K562 (cell line): ENCODE measurements at regions not wholly inside any gene's neighbourhood (a gene's known extent, or its start where the extent isn't known, plus 50 kb on each side); places are given as distances from the start of the nearest gene placed in this dataset.

Source experiments
- ATAC-seq: fragments of 200-7000 bp; cut with Tn5 transposase; 3 replicates; pipeline ENCODE4 v1.9.1; 2020; ENCODE audit warnings: moderate library complexity
- BruUV-seq: library from RNA; stranded (reverse); fragments of 400-500 nt; replicated peaks from 2 replicates; lab custom pipeline; 2021; lab: Mats Ljungman, UMichigan
- CTCF ChIA-PET: fragments of 300-600 bp; formaldehyde crosslinking; extraction: SDS; loops from one replicate; lab custom pipeline; 2021; ENCODE audit warnings: low intra/inter-chr PET ratio; lab: Yijun Ruan, JAX
- POLR2A ChIA-PET: fragments of 300-600, 350-650 bp; sonication (Branson Sonifier 250); formaldehyde crosslinking; extraction: SDS; loops from one replicate; lab custom pipeline; 2021; ENCODE audit warnings: antibody characterized with exemption, inconsistent platforms; lab: Yijun Ruan, JAX
- DNase-seq, 4 experiments: peaks; one replicate each; pipeline versions ENCODE4 v3.0.0 to v3.0.0-alpha.2; 2011 to 2018; ENCODE audit warnings: low spot score in 3 of 4, mixed read lengths in 3 of 4; ENCODE audit errors: extremely low read depth in 1 of 4
- FAIRE-seq: peaks from 2 replicates; lab custom pipeline; 2011; peaks lifted over from hg19 to GRCh38; lab: Jason Lieb, UNC
- H2AFZ ChIP-seq: 2 replicates; pipeline ENCODE4 v1.6.0; 2011; ENCODE audit warnings: low read depth, low read length, control low read depth, inconsistent platforms
- H3K27ac ChIP-seq: fragments of 200-600 bp; 3 replicates; pipeline ENCODE4 v1.8.0; 2011; ENCODE audit warnings: low read depth, mild to moderate bottlenecking, control low read depth, inconsistent platforms, low read length, moderate library complexity, mixed read lengths; ENCODE audit errors: extremely low read depth
- H3K27me3 ChIP-seq, 2 experiments: fragments of 300-600 bp in 1 of 2; 2 replicates in 1 of 2; 3 replicates in 1 of 2; pipeline versions ENCODE4 v1.6.0 to v1.8.0; 2011; ENCODE audit warnings: inconsistent platforms in 2 of 2, low read length in 2 of 2, mild to moderate bottlenecking in 1 of 2, mixed read lengths in 1 of 2, moderate library complexity in 1 of 2; ENCODE audit not compliant: control insufficient read depth in 2 of 2, insufficient read depth in 2 of 2
- H3K36me3 ChIP-seq: fragments of 300-600 bp; 3 replicates; pipeline ENCODE4 v1.8.0; 2011; ENCODE audit warnings: mild to moderate bottlenecking, low read length, inconsistent platforms; ENCODE audit not compliant: control insufficient read depth, insufficient read depth
- H3K4me1 ChIP-seq, 2 experiments: fragments of 200-600 bp in 1 of 2; replicated peaks in 1 of 2; 2 replicates in 1 of 2; 3 replicates in 1 of 2; pipeline versions ENCODE4 v1.5.1 to v1.8.0; 2011; ENCODE audit warnings: inconsistent platforms in 2 of 2, low read length in 2 of 2, mild to moderate bottlenecking in 1 of 2, mixed read lengths in 1 of 2, moderate library complexity in 1 of 2; ENCODE audit not compliant: control insufficient read depth in 2 of 2, insufficient read depth in 2 of 2
- H3K4me2 ChIP-seq: 2 replicates; pipeline ENCODE4 v1.6.1; 2011; ENCODE audit warnings: low read length, control low read depth, inconsistent platforms, mixed read lengths; ENCODE audit not compliant: insufficient read depth
- H3K4me3 ChIP-seq: fragments of 200-600 bp; sonication (generic), shearing (Covaris generic); 2 replicates; pipeline ENCODE4 v1.5.1; 2016; ENCODE audit warnings: control low read depth, inconsistent platforms
- H3K79me2 ChIP-seq: fragments of 200-600 bp; 3 replicates; pipeline ENCODE4 v1.8.0; 2011; ENCODE audit warnings: low read length, inconsistent platforms; ENCODE audit not compliant: control insufficient read depth, insufficient read depth
- H3K9ac ChIP-seq, 2 experiments: 2 replicates each; pipeline versions ENCODE4 v1.6.0 to v1.6.1; 2011; ENCODE audit warnings: low read depth in 2 of 2, low read length in 2 of 2, control low read depth in 1 of 2, inconsistent platforms in 1 of 2, mild to moderate bottlenecking in 1 of 2, mixed read lengths in 1 of 2; ENCODE audit not compliant: insufficient read depth in 1 of 2
- H3K9me1 ChIP-seq: one replicate; pipeline ENCODE4 v1.6.0; 2011; ENCODE audit warnings: inconsistent platforms, mild to moderate bottlenecking, low read length, moderate library complexity; ENCODE audit not compliant: control insufficient read depth, insufficient read depth
- H3K9me3 ChIP-seq: replicated peaks from 2 replicates; pipeline ENCODE4 v1.5.1; 2011; ENCODE audit warnings: low read depth, low read length, inconsistent platforms; ENCODE audit not compliant: control insufficient read depth, insufficient read depth
- H4K20me1 ChIP-seq: replicated peaks from 2 replicates; pipeline ENCODE4 v1.6.1; 2011; ENCODE audit warnings: low read length, inconsistent platforms, mixed read lengths; ENCODE audit not compliant: control insufficient read depth, insufficient read depth
- AFF1 ChIP-seq, 2 experiments: fragments of 450-650 bp; IDR thresholded peaks; 2 replicates each; pipeline ENCODE4 v1.6.1; 2018; ENCODE audit warnings: mild to moderate bottlenecking in 2 of 2, low read depth in 1 of 2; ENCODE audit not compliant: partially characterized antibody in 2 of 2
- ATF1 ChIP-seq, 2 experiments: fragments of 450-650 bp in 1 of 2; IDR thresholded peaks; 2 replicates each; pipeline ENCODE4 v1.6.1; 2016; ENCODE audit warnings: missing compliant biosample characterization in 1 of 2, missing genetic modification characterization in 1 of 2
- BMI1 ChIP-seq: fragments of 150-350 bp; IDR thresholded peaks from 2 replicates; pipeline ENCODE4 v1.6.1; 2014; ENCODE audit warnings: low read length
- BRCA1 ChIP-seq, 2 experiments: fragments of 450-650 bp in 1 of 2; sonication (generic) in 1 of 2; formaldehyde crosslinking in 1 of 2; IDR thresholded peaks; 2 replicates each; pipeline versions ENCODE4 v1.5.0 to v1.6.1; 2017 to 2020; ENCODE audit warnings: mild to moderate bottlenecking in 1 of 2, missing genetic modification reagents in 1 of 2
- DLX4 ChIP-seq: fragments of 250-450 bp; sonication (Bioruptor Pico); IDR thresholded peaks from 2 replicates; pipeline ENCODE4 v1.6.1; 2021; ENCODE audit warnings: mild to moderate bottlenecking
- EGR1 ChIP-seq: fragments of 450-650 bp; conservative IDR thresholded peaks from 2 replicates; pipeline ENCODE4 v1.6.1; 2017; ENCODE audit warnings: mild to moderate bottlenecking
- ELK1 ChIP-seq: sonication (generic); formaldehyde crosslinking; IDR thresholded peaks from 2 replicates; pipeline ENCODE4 v1.8.1; 2022; ENCODE audit warnings: missing genetic modification reagents
- HDAC6 ChIP-seq: IDR thresholded peaks from 2 replicates; pipeline ENCODE4 v1.6.1; 2012; ENCODE audit warnings: low read depth, mild to moderate bottlenecking, control low read depth, inconsistent platforms, low read length, moderate library complexity
- HMBOX1 ChIP-seq: sonication (generic); IDR thresholded peaks from 2 replicates; pipeline ENCODE4 v1.6.1; 2016
- PHF20 ChIP-seq: fragments of 450-650 bp; IDR thresholded peaks from 2 replicates; pipeline ENCODE4 v1.6.1; 2018; ENCODE audit not compliant: partially characterized antibody
- POU5F1 ChIP-seq: fragments of 150-350 bp; IDR thresholded peaks from 2 replicates; pipeline ENCODE4 v1.6.1; 2014; ENCODE audit warnings: borderline replicate concordance, low read length, low read depth, mild to moderate bottlenecking; ENCODE audit not compliant: partially characterized antibody
- SAFB2 ChIP-seq: fragments of 200-400 bp; formaldehyde crosslinking; IDR thresholded peaks from 2 replicates; pipeline ENCODE4 v1.6.1; 2018; ENCODE audit warnings: borderline replicate concordance, low read length, low read depth, moderate library complexity; ENCODE audit not compliant: severe bottlenecking
- SIN3B ChIP-seq: fragments of 450-650 bp; IDR thresholded peaks from 2 replicates; pipeline ENCODE4 v1.6.1; 2017; ENCODE audit warnings: low read depth, mild to moderate bottlenecking, moderate library complexity
- SMC3 ChIP-seq: conservative IDR thresholded peaks from 2 replicates; pipeline ENCODE4 v1.6.1; 2011; ENCODE audit warnings: low read depth, low read length, improper control_type of control experiment; ENCODE audit not compliant: insufficient read depth
- ZNF24 ChIP-seq: fragments of 450-650 bp; IDR thresholded peaks from 2 replicates; pipeline ENCODE4 v1.6.1; 2016
- WGBS: fragments of 100-300 bp; shearing (Covaris generic); methylation state at CpG from one replicate; pipeline ENCODE4 v1.1.6; 2016; ENCODE audit warnings: low coverage, mixed read lengths; ENCODE audit not compliant: insufficient coverage; ENCODE audit errors: missing lambda C conversion rate; 5-methylcytosine and 5-hydroxymethylcytosine counted together
- in situ Hi-C: fragments of 300-500 bp; cut with MboI; formaldehyde crosslinking; loops from 4 replicates; pipeline ENCODE4 v1.15.0; 2018; ENCODE audit warnings: inconsistent platforms, mixed read lengths
- intact Hi-C: fragments of 100-400 bp; cut with micrococcal nuclease; formaldehyde crosslinking; loops from 2 replicates; pipeline ENCODE4 v1.14.2; 2022

- Histone ChIP-seq H3K4me1 (peaks cover 0 to 9% of the 10 kb centered on the region in 2 experiments; a peak in 2 of 5 replicates), H4K20me1 (no peaks in the 10 kb centered on the region), H3K9me3 (no peaks in the 10 kb centered on the region; the same call in 1 of the 2 replicates), H3K27ac (no peak overlapping the region), H3K9me1 (no peaks in the 10 kb centered on the region), H3K4me3 (no peak overlapping the region), H3K9ac (no peak overlapping the region), H3K36me3 (no peaks in the 10 kb centered on the region), H2AFZ (peak overlapping the region; percentile 87), H3K79me2 (no peaks in the 10 kb centered on the region), H3K4me2 (peak overlapping the region; percentile 59; the same call in 1 of the 2 replicates), H3K27me3 (peaks cover 16 to 26% of the 10 kb centered on the region in 2 experiments)
- intact Hi-C loops (loop anchor here (1.0 to 10.0 kb wide), 5 partner anchors 56 to 291 kb away; partner anchors contain the start of gene FOXO3), in situ Hi-C loops (loop anchor here (5.0 kb wide), 1 partner anchor 234 kb away; no protein-coding TSS in a partner anchor)
- BruUV-seq, result no TSS peak
- TF ChIP-seq BMI1 (no peak), HDAC6 (no peak), EGR1 (no peak), SMC3 (no peak), AFF1 (IDR thresholded peaks at IDR 0.05; ENCODE audit: low read depth in 1 of 2, partially characterized antibody in 2 of 2) (no peak), DLX4 (no peak), POU5F1 (no peak), BRCA1 (IDR thresholded peaks at IDR 0.05) (no peak), BRCA1 (CRISPR knock-in tag; IDR thresholded peaks at IDR 0.05) (no peak), ATF1 (CRISPR knock-in tag; IDR thresholded peaks at IDR 0.05) (no peak), ATF1 (tag; IDR thresholded peaks at IDR 0.05) (no peak), SAFB2 (no peak), ZNF24 (no peak), PHF20 (no peak), ELK1 (CRISPR knock-in tag) (no peak), SIN3B (no peak), HMBOX1 (no peak)
- WGBS, result 55% methylated on average over 12 of the region's 13 CpGs
- POLR2A ChIA-PET, result no interaction called here
- FAIRE-seq, result no peak
- CTCF ChIA-PET, result interaction anchor here (2.2 kb wide), 1 partner anchor 239 kb away, joined by 13 read pairs; no protein-coding TSS in a partner anchor
- no peak for ATAC-seq
- DNase-seq, result no peak
These were observed 66.7 kb upstream of the ARMC2 start for GRCh38 chr6:108781419-108782100.
